ENCODE measurements at regions not wholly inside any gene's neighbourhood (a gene's known extent, or its start where the extent isn't known, plus 50 kb on each side); places are given as distances from the start of the nearest gene placed in this dataset.

DNA sequence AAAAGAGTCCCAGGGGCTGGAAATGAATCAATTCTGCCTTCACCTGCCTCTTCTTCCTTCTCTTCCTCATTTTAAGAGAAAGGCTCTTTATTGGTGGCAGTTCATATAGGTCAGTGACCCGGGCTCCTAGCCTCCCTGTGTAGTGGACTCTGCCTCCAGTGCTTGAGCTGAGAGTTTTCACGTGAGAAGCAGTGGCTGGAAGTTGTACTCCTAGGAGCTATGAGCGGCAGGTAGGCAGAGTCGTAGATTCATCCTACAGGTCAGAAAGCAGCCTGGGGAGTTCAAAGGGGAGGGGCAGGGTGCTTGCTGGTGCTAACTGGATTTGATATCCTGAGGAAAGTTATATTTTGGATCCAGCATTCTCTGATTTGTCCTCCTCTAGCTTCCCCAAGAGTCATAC, 101.1 kb downstream of the RPLP1 start:
- H3K79me2 ChIP-seq = no peaks in the 10 kb centered on the region
- no peak overlapping the region for H3K27ac ChIP-seq
- TF ChIP-seq, protein P1, sequence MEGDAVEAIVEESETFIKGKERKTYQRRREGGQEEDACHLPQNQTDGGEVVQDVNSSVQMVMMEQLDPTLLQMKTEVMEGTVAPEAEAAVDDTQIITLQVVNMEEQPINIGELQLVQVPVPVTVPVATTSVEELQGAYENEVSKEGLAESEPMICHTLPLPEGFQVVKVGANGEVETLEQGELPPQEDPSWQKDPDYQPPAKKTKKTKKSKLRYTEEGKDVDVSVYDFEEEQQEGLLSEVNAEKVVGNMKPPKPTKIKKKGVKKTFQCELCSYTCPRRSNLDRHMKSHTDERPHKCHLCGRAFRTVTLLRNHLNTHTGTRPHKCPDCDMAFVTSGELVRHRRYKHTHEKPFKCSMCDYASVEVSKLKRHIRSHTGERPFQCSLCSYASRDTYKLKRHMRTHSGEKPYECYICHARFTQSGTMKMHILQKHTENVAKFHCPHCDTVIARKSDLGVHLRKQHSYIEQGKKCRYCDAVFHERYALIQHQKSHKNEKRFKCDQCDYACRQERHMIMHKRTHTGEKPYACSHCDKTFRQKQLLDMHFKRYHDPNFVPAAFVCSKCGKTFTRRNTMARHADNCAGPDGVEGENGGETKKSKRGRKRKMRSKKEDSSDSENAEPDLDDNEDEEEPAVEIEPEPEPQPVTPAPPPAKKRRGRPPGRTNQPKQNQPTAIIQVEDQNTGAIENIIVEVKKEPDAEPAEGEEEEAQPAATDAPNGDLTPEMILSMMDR (IDR thresholded peaks at IDR 0.05) = no peak
- H3K9ac ChIP-seq = no peak overlapping the region
- H3K36me3 ChIP-seq (ENCODE audit: control insufficient read depth, insufficient read depth, low read length) = no peaks in the 10 kb centered on the region
- H3K4me1 ChIP-seq = no peaks in the 10 kb centered on the region
- no peaks in the 10 kb centered on the region for H3K9me3 ChIP-seq (ENCODE audit: control insufficient read depth, low read length)
- no peak overlapping the region for H2AFZ ChIP-seq
- no peaks in the 10 kb centered on the region for H3K27me3 ChIP-seq (ENCODE audit: control insufficient read depth, insufficient read depth, low read length)
- H3K4me3 ChIP-seq (ENCODE audit: low read depth, low read length) = no peak overlapping the region
- no peak overlapping the region for H3K4me2 ChIP-seq (ENCODE audit: low read length)

DNA sequence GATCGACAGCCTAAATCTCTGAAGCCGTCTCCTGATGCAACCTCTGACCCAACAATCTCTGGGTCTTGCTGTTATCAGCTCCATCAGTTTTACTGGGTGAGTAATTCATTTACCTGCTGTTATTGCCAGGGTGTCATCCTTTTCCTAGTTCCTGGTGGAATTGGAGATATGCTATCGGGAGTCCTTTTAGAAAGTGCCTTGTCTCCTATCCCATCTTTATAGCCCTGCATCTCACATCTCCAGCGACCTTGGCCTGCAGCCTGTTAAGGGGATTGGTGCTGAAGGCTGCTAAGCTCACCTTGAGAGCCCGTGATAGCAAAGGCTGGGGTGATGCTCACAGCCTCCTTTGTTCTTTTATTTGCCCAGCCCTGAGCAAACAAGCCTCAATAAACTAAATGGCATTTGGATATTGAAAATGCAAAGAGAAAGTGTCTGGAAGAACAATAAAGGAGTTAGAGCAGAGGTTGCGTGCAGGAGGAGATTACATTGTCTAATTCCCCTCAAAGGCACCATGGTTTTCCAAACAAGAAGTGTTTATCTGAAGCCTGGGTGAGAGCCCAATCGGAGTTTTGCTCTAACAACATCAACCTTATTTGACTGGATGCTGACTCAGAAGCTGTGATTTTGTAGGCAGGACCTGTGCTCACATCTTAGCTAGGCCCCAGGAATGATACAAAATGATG, 101.8 kb downstream of the RPLP1 start:
- Histone ChIP-seq H2AFZ (no peak overlapping the region), H3K4me3 (ENCODE audit: low read depth, low read length) (no peak overlapping the region), H3K9ac (no peak overlapping the region), H3K4me2 (ENCODE audit: low read length) (no peak overlapping the region), H3K4me1 (no peaks in the 10 kb centered on the region), H3K27me3 (ENCODE audit: control insufficient read depth, insufficient read depth, low read length) (no peaks in the 10 kb centered on the region), H3K9me3 (ENCODE audit: control insufficient read depth, low read length) (no peaks in the 10 kb centered on the region), H3K27ac (no peak overlapping the region), H3K79me2 (no peaks in the 10 kb centered on the region), H3K36me3 (ENCODE audit: control insufficient read depth, insufficient read depth, low read length) (no peaks in the 10 kb centered on the region)
- TF ChIP-seq, protein P1 (IDR thresholded peaks at IDR 0.05) = no peak

DNA sequence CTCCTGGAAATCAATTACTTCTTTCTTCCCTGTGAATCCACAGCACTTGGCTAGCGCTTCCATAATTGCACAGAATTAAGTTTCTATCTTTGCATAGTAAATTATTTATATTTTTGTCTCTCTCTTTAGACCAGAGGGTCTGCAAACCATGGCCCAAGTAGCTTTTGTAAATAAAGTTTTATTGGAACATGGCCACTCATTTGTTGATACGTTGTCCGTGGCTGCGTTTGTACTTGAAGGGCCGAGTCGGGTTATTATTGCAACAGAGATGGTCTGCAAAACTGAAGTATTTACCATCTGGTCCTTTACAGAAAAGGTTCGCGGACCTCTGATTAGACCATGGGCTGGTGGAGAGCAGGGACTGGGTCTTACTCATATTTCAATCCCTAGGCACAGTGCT, 102.5 kb downstream of the RPLP1 start:
- Histone ChIP-seq H2AFZ (no peak overlapping the region), H3K9me3 (ENCODE audit: control insufficient read depth, low read length) (no peaks in the 10 kb centered on the region), H3K79me2 (no peaks in the 10 kb centered on the region), H3K36me3 (ENCODE audit: control insufficient read depth, insufficient read depth, low read length) (no peaks in the 10 kb centered on the region), H3K4me1 (no peaks in the 10 kb centered on the region), H3K27ac (no peak overlapping the region), H3K4me2 (ENCODE audit: low read length) (no peak overlapping the region), H3K9ac (no peak overlapping the region), H3K4me3 (ENCODE audit: low read depth, low read length) (no peak overlapping the region), H3K27me3 (ENCODE audit: control insufficient read depth, insufficient read depth, low read length) (no peaks in the 10 kb centered on the region)
- TF ChIP-seq, protein P1 (IDR thresholded peaks at IDR 0.05) = no peak

DNA sequence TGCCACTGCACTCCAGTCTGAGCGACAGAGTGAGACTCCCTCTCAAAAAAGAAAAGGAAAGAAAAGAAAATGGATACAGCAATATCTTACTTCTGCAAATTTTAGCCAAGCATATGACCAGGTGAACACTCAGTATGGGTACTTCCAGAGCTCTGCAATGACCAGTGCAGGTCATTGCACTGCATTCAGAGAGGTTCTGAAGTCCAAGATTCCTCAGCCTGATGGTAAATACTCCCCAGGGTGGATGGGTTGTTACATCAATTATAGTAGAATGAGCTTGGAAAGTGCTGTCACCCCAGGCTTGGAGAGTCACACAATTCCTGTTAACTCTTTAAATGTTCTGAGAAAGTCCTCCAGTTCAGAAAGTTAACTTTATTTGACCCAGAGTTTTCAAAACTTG, 103.7 kb downstream of the RPLP1 start:
- no peak overlapping the region for H3K9ac ChIP-seq
- H3K9me3 ChIP-seq (ENCODE audit: control insufficient read depth, low read length) = no peaks in the 10 kb centered on the region
- no peak overlapping the region for H3K4me2 ChIP-seq (ENCODE audit: low read length)
- TF ChIP-seq, protein P1 (IDR thresholded peaks at IDR 0.05) = no peak
- no peaks in the 10 kb centered on the region for H3K4me1 ChIP-seq
- H3K27me3 ChIP-seq (ENCODE audit: control insufficient read depth, insufficient read depth, low read length) = no peaks in the 10 kb centered on the region
- no peaks in the 10 kb centered on the region for H3K36me3 ChIP-seq (ENCODE audit: control insufficient read depth, insufficient read depth, low read length)
- H3K79me2 ChIP-seq = no peaks in the 10 kb centered on the region
- H3K4me3 ChIP-seq (ENCODE audit: low read depth, low read length) = no peak overlapping the region
- no peak overlapping the region for H3K27ac ChIP-seq
- no peak overlapping the region for H2AFZ ChIP-seq
